ENCODE measurements at regions not wholly inside any gene's neighbourhood (a gene's known extent, or its start where the extent isn't known, plus 50 kb on each side); places are given as distances from the start of the nearest gene placed in this dataset.
A peak's percentile ranks its signal among the peaks of the same experiment; 100 is the strongest.
"Not testable (repeated sequence)": the region's sequence is repeated elsewhere in the genome, so short reads cannot be mapped to it uniquely, and the experiment has no call there.

DNA sequence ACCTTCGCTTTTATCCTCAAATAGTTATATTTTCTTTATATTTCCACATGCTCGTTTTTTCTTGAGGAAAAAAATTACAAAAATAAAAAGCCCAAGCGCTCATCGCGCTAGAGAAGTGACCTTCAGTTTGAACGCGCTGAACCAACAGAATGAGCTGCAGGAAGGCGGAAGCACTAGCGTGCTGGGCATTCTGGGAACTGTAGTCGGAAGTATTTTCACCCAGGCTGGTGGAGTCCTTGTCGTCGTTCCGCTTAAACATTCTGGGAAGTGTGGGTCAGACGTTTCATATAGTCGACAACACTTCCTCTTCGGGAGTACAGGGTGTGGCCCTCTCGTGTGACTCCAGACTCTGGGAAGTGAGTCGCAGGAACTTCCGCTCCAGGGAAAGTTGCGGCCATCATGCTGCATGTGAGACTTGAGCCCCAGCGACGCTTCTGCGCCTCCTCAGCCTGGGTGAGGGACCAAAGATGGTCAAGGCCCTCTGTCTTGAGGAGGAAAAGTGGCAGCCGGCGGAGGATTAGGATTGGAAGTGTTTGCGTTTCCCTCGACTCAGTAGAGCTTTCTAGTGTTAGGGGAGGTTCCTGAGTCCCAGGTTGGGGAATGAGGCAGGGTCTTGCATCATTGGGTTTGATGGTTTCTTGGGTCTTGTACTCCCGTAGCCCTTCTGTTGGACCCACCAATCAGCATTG lies 84.1 kb upstream of the GPR39 start:
- DNase-seq: not testable (repeated sequence)

DNA sequence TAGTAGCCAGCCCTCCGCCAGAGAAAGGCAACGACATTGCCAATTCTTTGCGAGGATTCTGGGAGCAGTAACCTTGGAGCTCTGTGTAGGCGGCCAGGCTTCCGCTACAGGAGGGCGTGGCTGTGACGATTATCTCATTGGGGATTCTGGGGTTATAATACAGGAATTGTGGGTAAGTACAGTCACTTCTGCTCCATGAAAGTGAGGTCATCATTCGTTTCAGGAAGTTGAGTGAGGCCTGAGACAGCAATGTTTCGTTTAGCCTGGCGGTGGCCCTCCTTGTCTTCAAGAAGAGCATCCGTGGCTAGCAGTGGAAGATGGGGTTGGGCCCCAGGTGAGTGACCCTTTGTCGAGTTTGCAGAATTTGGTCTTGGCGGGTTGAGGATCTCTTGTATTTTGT lies 79.5 kb upstream of the GPR39 start:
- not testable (repeated sequence) for DNase-seq

DNA sequence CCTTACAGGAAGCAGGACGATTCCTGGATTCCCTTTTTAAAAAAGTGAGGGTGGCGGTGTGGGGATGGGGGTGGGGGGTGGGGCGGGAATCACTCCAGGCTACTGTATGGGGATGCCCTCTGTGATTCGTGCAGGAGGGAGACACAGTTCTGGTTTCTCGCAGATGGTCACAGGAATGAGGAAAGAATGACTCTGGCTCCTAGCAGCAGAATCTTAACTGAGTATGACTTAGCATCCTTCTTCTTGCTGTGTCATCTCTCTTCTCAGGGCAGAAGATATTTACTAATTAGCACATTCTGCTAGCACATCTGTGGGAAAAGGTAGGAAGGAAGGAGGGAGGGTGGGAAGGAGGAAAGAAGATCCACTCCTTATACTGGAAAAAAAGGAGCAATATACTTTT lies 78.8 kb upstream of the GPR39 start:
- not testable (repeated sequence) for DNase-seq

DNA sequence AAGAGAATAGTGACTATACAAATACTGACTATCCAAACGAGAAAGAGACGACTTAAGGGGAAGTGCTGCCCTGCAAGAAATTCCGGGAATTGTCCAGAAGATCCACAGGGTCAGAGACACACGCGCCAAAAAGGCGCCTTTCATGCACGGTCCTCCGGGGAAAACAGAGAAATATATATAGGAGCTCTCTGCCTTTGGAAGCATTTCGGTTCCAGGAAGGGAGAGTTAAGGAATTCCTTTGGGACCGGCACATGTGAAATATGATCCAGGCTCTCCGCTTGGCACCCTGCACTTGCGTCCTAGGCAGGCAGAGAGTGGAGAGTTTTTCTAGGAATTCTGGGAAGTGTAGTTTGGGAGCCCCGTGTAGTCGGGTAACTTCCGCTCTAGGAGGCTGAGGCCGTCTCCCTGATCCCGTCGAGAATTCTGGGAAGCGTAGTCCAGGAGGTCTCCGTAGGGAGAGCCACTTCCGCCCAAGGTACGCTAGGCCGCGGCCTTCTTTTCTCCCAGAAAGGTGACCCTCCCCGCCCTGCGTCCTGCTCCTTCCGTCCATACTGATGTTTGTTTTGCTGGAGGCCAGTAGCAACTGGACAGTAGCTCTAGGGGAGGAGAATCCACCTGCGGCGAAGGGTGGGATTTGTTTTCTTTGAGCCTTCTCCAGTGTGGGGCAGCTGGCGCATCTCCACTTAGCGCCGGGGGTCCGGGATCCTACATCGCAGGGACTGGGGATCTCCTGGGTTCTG lies 69.4 kb upstream of the GPR39 start:
- peak in 13 of 14 donors; percentile 7 to 87 (median 73) for DNase-seq

- DNase-seq: peak in 5 of 14 donors; percentile 2 to 42 (median 14)
Observed at GRCh38 chr2:132349092-132349687, 67.4 kb upstream of the GPR39 start.

GRCh38 chr2:132351668-132352067 lies 64.9 kb upstream of the GPR39 start:
- DNase-seq: not testable (repeated sequence)

DNA sequence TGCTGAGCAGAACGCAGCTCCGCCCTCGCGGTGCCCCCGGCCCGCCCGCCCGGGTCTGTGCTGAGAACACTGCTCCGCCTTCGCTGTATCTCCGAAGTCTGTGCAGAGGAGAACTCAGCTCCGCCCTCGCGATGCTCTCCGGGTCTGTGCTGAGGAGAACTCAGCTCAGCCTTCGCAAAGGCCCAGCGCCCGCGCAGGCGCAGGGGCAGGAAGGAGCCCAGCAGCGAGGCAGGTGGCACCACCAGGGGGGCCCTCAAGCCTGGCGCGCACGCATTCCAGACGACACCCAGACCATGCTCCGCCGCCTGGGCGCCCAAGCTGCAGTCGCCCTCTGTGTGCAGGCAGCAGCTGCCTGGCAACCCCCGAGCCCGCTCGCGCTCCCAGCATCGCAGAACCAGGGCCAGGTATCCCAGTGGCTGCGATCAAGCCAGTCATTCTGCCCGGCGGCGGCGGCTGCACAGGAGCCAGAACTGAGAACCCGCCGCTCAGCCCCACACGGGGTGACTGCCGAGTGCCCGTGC lies 64.1 kb upstream of the GPR39 start:
- peak in 13 of 14 donors; percentile 17 to 78 (median 53) for DNase-seq

- DNase-seq: not testable (repeated sequence)
Observed at GRCh38 chr2:132353380-132353779, 63.2 kb upstream of the GPR39 start.

DNA sequence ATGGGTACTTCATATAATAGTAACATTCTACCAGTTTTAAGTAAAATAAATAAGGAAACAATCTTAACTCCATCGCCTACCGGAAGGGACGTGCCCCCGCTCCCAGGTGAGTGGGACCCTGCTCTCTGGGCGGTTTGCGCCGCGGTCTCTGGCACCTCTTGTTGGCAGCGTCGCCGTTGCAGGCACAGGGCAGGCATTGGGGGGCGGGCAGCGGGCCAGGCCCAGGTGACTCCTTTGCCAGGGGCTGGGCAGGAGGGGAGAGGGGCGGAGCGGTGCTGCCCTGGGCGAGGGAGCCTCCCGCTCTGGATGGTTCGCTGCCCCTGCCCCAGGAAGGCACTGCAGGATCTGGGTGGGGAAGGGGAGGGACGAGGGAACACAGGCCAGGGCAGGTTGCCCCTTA lies 55.6 kb upstream of the GPR39 start:
- not testable (repeated sequence) for DNase-seq

- DNase-seq: not testable (repeated sequence)
Observed at GRCh38 chr2:132361498-132361897, 55.1 kb upstream of the GPR39 start.

- not testable (repeated sequence) for DNase-seq
Observed at GRCh38 chr2:132363352-132363751, 53.3 kb upstream of the GPR39 start.

GRCh38 chr2:132365963-132366362 lies 50.6 kb upstream of the GPR39 start:
- DNase-seq: not testable (repeated sequence)

DNA sequence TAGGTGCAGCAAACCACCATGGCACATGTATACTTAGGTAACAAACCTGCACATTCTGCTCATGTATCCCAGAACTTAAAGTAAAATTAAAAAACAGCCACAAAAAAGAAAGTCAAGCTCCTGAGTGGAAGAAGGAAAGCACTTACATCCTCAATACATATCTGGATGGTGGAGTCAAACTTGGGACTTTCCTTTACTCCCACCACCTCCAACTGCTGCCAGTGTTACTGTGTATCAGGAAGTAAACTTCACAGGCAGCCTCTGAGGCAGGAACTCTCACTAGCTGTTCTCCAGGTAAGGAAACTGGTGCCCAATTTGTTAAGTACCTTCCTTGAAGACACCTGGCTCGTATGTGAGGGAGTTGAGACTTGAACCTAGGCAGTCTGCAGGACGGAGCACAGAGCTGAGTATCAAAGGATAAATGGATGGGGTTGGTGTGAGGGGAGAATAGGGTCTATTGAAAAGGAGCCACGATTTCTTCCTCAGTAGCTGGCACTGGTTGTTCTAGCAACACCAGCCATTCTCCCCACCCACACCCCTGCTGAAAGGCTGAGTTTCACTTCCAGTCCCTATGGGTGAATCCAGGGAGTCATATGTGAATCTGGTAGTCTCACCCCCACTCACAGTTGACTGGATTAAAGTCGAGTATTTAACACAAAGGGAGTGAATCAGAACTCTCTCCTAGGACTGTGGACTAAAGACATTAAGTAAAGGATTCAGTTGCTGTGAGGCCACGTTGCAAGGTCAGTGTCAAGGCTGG lies 50.0 kb upstream of the GPR39 start:
- no peak for DNase-seq
